ENCODE measurements at regions not wholly inside any gene's neighbourhood (a gene's known extent, or its start where the extent isn't known, plus 50 kb on each side); places are given as distances from the start of the nearest gene placed in this dataset.

DNA sequence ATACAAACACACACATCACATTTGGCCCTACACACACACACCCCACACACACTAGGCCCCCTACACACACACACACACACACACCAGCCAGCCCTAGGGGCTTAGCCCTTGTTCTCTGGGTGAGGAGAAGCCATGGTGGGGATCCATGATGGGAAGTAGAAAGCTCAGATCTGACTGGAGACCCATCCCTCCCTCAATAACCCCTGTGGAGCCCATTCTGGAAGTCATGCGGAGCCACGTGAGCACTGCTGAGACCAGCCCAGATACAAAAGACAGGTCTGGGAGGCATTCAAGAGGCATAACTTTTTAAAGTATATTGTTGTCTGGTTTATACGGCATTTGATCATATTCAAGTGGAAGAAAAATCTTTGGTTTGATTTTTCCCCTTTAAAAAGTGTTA is 448.5 kb downstream of the SOX6 start:
- TF ChIP-seq, protein P1, sequence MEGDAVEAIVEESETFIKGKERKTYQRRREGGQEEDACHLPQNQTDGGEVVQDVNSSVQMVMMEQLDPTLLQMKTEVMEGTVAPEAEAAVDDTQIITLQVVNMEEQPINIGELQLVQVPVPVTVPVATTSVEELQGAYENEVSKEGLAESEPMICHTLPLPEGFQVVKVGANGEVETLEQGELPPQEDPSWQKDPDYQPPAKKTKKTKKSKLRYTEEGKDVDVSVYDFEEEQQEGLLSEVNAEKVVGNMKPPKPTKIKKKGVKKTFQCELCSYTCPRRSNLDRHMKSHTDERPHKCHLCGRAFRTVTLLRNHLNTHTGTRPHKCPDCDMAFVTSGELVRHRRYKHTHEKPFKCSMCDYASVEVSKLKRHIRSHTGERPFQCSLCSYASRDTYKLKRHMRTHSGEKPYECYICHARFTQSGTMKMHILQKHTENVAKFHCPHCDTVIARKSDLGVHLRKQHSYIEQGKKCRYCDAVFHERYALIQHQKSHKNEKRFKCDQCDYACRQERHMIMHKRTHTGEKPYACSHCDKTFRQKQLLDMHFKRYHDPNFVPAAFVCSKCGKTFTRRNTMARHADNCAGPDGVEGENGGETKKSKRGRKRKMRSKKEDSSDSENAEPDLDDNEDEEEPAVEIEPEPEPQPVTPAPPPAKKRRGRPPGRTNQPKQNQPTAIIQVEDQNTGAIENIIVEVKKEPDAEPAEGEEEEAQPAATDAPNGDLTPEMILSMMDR (IDR thresholded peaks at IDR 0.05), result no peak
- TF ChIP-seq POLR2A (IDR thresholded peaks at IDR 0.05), result no peak
